ENCODE measurements at regions not wholly inside any gene's neighbourhood (a gene's known extent, or its start where the extent isn't known, plus 50 kb on each side); places are given as distances from the start of the nearest gene placed in this dataset.

GRCh38 chr2:142755191-142755590 lies 122.3 kb upstream of the KYNU start:
- POLR2A ChIA-PET, result no interaction called here
- no peak for DNase-seq
- Mint-ChIP-seq H3K4me1 (no peaks in the 10 kb centered on the region), H3K4me3 (no peak overlapping the region), H3K27me3 (no peaks in the 10 kb centered on the region), H3K27ac (no peak overlapping the region), H3K36me3 (no peaks in the 10 kb centered on the region), H3K9me3 (peaks cover 0 to 7% (median 5%) of the 10 kb centered on the region in 5 donors)
- CTCF ChIA-PET, result no interaction called here
- Histone ChIP-seq H3K4me1 (ENCODE audit: insufficient read depth, low read length) (no peaks in the 10 kb centered on the region), H3K9me3 (ENCODE audit: low read length) (no peaks in the 10 kb centered on the region), H3K27ac (ENCODE audit: low read depth, low read length) (no peak overlapping the region), H3K27me3 (ENCODE audit: insufficient read depth, low read length, poor library complexity, severe bottlenecking) (no peaks in the 10 kb centered on the region), H3K4me3 (ENCODE audit: low read length) (no peak overlapping the region), H3K36me3 (ENCODE audit: insufficient read depth, low read length) (no peaks in the 10 kb centered on the region)

- no peak overlapping the region for H3K27ac Mint-ChIP-seq
- H3K27me3 ChIP-seq (ENCODE audit: insufficient read depth, low read length, poor library complexity, severe bottlenecking), result no peaks in the 10 kb centered on the region
- CTCF ChIA-PET, result no interaction called here
Measured at GRCh38 chr2:142754182-142754581, 123.3 kb upstream of the KYNU start.

GRCh38 chr2:142750858-142751257 lies 126.6 kb upstream of the KYNU start:
- DNase-seq, result no peak
- H3K27ac Mint-ChIP-seq, result no peak overlapping the region
- Histone ChIP-seq H3K4me3 (ENCODE audit: low read length) (no peak overlapping the region), H3K9me3 (ENCODE audit: low read length) (no peaks in the 10 kb centered on the region), H3K27me3 (ENCODE audit: insufficient read depth, low read length, poor library complexity, severe bottlenecking) (no peaks in the 10 kb centered on the region), H3K4me1 (ENCODE audit: insufficient read depth, low read length) (no peaks in the 10 kb centered on the region), H3K27ac (ENCODE audit: low read depth, low read length) (no peak overlapping the region), H3K36me3 (ENCODE audit: insufficient read depth, low read length) (no peaks in the 10 kb centered on the region)
- H3K4me3 Mint-ChIP-seq, result no peak overlapping the region
- ChIA-PET CTCF (no interaction called here), POLR2A (no interaction called here)
- H3K9me3 Mint-ChIP-seq, result peaks cover 0 to 5% (median 0%) of the 10 kb centered on the region in 5 donors
- H3K4me1 Mint-ChIP-seq, result no peaks in the 10 kb centered on the region
- H3K36me3 Mint-ChIP-seq, result no peaks in the 10 kb centered on the region
- H3K27me3 Mint-ChIP-seq, result no peaks in the 10 kb centered on the region

More at GRCh38 chr2:142754182-142754581, 123.3 kb upstream of the KYNU start:
- H3K4me3 ChIP-seq (ENCODE audit: low read length), result no peak overlapping the region
- no peaks in the 10 kb centered on the region for H3K4me1 Mint-ChIP-seq
- no peaks in the 10 kb centered on the region for H3K9me3 ChIP-seq (ENCODE audit: low read length)
- H3K36me3 Mint-ChIP-seq, result no peaks in the 10 kb centered on the region
- H3K27ac ChIP-seq (ENCODE audit: low read depth, low read length), result no peak overlapping the region
- DNase-seq, result no peak
- no peaks in the 10 kb centered on the region for H3K36me3 ChIP-seq (ENCODE audit: insufficient read depth, low read length)
- H3K27me3 Mint-ChIP-seq, result no peaks in the 10 kb centered on the region
- POLR2A ChIA-PET, result no interaction called here
- no peak overlapping the region for H3K4me3 Mint-ChIP-seq
- peaks cover 0 to 7% (median 4%) of the 10 kb centered on the region in 5 donors for H3K9me3 Mint-ChIP-seq
- no peaks in the 10 kb centered on the region for H3K4me1 ChIP-seq (ENCODE audit: insufficient read depth, low read length)

- Histone ChIP-seq H3K4me1 (ENCODE audit: insufficient read depth, low read length) (no peaks in the 10 kb centered on the region), H3K9me3 (ENCODE audit: low read length) (no peaks in the 10 kb centered on the region), H3K36me3 (ENCODE audit: insufficient read depth, low read length) (no peaks in the 10 kb centered on the region), H3K4me3 (ENCODE audit: low read length) (no peak overlapping the region), H3K27me3 (ENCODE audit: insufficient read depth, low read length, poor library complexity, severe bottlenecking) (no peaks in the 10 kb centered on the region), H3K27ac (ENCODE audit: low read depth, low read length) (no peak overlapping the region)
- ChIA-PET POLR2A (no interaction called here), CTCF (no interaction called here)
- peaks cover 0 to 5% (median 0%) of the 10 kb centered on the region in 5 donors for H3K9me3 Mint-ChIP-seq
- no peak for DNase-seq
- no peaks in the 10 kb centered on the region for H3K36me3 Mint-ChIP-seq
- no peak overlapping the region for H3K4me3 Mint-ChIP-seq
- no peak overlapping the region for H3K27ac Mint-ChIP-seq
- H3K4me1 Mint-ChIP-seq, result no peaks in the 10 kb centered on the region
- H3K27me3 Mint-ChIP-seq, result no peaks in the 10 kb centered on the region
Measured at GRCh38 chr2:142748559-142749099, 128.8 kb upstream of the KYNU start.

- H3K36me3 Mint-ChIP-seq, result no peaks in the 10 kb centered on the region
- no peaks in the 10 kb centered on the region for H3K27me3 ChIP-seq (ENCODE audit: insufficient read depth, low read length, poor library complexity, severe bottlenecking)
- H3K9me3 Mint-ChIP-seq, result peaks cover 0 to 3% (median 0%) of the 10 kb centered on the region in 5 donors
- H3K4me3 ChIP-seq (ENCODE audit: low read length), result no peak overlapping the region
- H3K27ac ChIP-seq (ENCODE audit: low read depth, low read length), result no peak overlapping the region
- H3K27ac Mint-ChIP-seq, result no peak overlapping the region
- no peaks in the 10 kb centered on the region for H3K4me1 ChIP-seq (ENCODE audit: insufficient read depth, low read length)
- no peaks in the 10 kb centered on the region for H3K27me3 Mint-ChIP-seq
- no peaks in the 10 kb centered on the region for H3K4me1 Mint-ChIP-seq
- no peak for DNase-seq
- H3K36me3 ChIP-seq (ENCODE audit: insufficient read depth, low read length), result no peaks in the 10 kb centered on the region
- CTCF ChIA-PET, result no interaction called here
- POLR2A ChIA-PET, result no interaction called here
- no peak overlapping the region for H3K4me3 Mint-ChIP-seq
- H3K9me3 ChIP-seq (ENCODE audit: low read length), result no peaks in the 10 kb centered on the region
Measured at GRCh38 chr2:142745691-142746090, 131.8 kb upstream of the KYNU start.

- Histone ChIP-seq H3K36me3 (ENCODE audit: insufficient read depth, low read length) (no peaks in the 10 kb centered on the region), H3K4me3 (ENCODE audit: low read length) (no peak overlapping the region), H3K27me3 (ENCODE audit: insufficient read depth, low read length, poor library complexity, severe bottlenecking) (no peaks in the 10 kb centered on the region), H3K9me3 (ENCODE audit: low read length) (no peaks in the 10 kb centered on the region), H3K27ac (ENCODE audit: low read depth, low read length) (no peak overlapping the region), H3K4me1 (ENCODE audit: insufficient read depth, low read length) (no peaks in the 10 kb centered on the region)
- Mint-ChIP-seq H3K27ac (no peak overlapping the region), H3K9me3 (peaks cover 0 to 7% (median 3%) of the 10 kb centered on the region in 5 donors), H3K4me1 (no peaks in the 10 kb centered on the region), H3K4me3 (no peak overlapping the region), H3K27me3 (no peaks in the 10 kb centered on the region), H3K36me3 (no peaks in the 10 kb centered on the region)
- ChIA-PET CTCF (no interaction called here), POLR2A (no interaction called here)
- DNase-seq, result no peak
Measured at GRCh38 chr2:142742371-142743214, 134.9 kb upstream of the KYNU start.

GRCh38 chr2:142741764-142742269 lies 135.6 kb upstream of the KYNU start:
- DNase-seq, result no peak
- Histone ChIP-seq H3K36me3 (ENCODE audit: insufficient read depth, low read length) (no peaks in the 10 kb centered on the region), H3K4me1 (ENCODE audit: insufficient read depth, low read length) (no peaks in the 10 kb centered on the region), H3K27ac (ENCODE audit: low read depth, low read length) (no peak overlapping the region), H3K9me3 (ENCODE audit: low read length) (no peaks in the 10 kb centered on the region), H3K4me3 (ENCODE audit: low read length) (no peak overlapping the region), H3K27me3 (ENCODE audit: insufficient read depth, low read length, poor library complexity, severe bottlenecking) (no peaks in the 10 kb centered on the region)
- Mint-ChIP-seq H3K27ac (no peak overlapping the region), H3K4me1 (no peaks in the 10 kb centered on the region), H3K4me3 (no peak overlapping the region), H3K27me3 (no peaks in the 10 kb centered on the region), H3K36me3 (no peaks in the 10 kb centered on the region), H3K9me3 (peaks cover 0 to 7% (median under 1%) of the 10 kb centered on the region in 5 donors)
- ChIA-PET POLR2A (no interaction called here), CTCF (no interaction called here)

GRCh38 chr2:142734770-142735169 lies 142.7 kb upstream of the KYNU start:
- no peak overlapping the region for H3K27ac ChIP-seq (ENCODE audit: low read depth, low read length)
- peaks cover 0 to 12% (median 7%) of the 10 kb centered on the region in 5 donors for H3K9me3 Mint-ChIP-seq
- no peak overlapping the region for H3K4me3 ChIP-seq (ENCODE audit: low read length)
- H3K27ac Mint-ChIP-seq, result no peak overlapping the region
- DNase-seq, result no peak
- no peaks in the 10 kb centered on the region for H3K4me1 ChIP-seq (ENCODE audit: insufficient read depth, low read length)
- POLR2A ChIA-PET, result no interaction called here
- H3K4me3 Mint-ChIP-seq, result no peak overlapping the region
- H3K9me3 ChIP-seq (ENCODE audit: low read length), result no peaks in the 10 kb centered on the region
- no peaks in the 10 kb centered on the region for H3K27me3 Mint-ChIP-seq
- H3K36me3 Mint-ChIP-seq, result no peaks in the 10 kb centered on the region
- no peaks in the 10 kb centered on the region for H3K4me1 Mint-ChIP-seq
- no peaks in the 10 kb centered on the region for H3K27me3 ChIP-seq (ENCODE audit: insufficient read depth, low read length, poor library complexity, severe bottlenecking)
- CTCF ChIA-PET, result no interaction called here
- no peaks in the 10 kb centered on the region for H3K36me3 ChIP-seq (ENCODE audit: insufficient read depth, low read length)

Data from CD8-positive, alpha-beta memory T cell (primary cell).